ENCODE measurements at regions not wholly inside any gene's neighbourhood (a gene's known extent, or its start where the extent isn't known, plus 50 kb on each side); places are given as distances from the start of the nearest gene placed in this dataset.

GRCh38 chr14:31966896-31967668 is 110.0 kb upstream of the ARHGAP5 start:
- no peak for DNase-seq

- DNase-seq, result no peak
Measured at GRCh38 chr14:31967669-31967975, 109.5 kb upstream of the ARHGAP5 start.

- no peak for DNase-seq
Measured at GRCh38 chr14:31968107-31968810, 108.8 kb upstream of the ARHGAP5 start.

- DNase-seq, result no peak
Measured at GRCh38 chr14:31968956-31969698, 108.0 kb upstream of the ARHGAP5 start.

GRCh38 chr14:31969699-31970240 is 107.3 kb upstream of the ARHGAP5 start:
- no peak for DNase-seq

- DNase-seq, result no peak
Measured at GRCh38 chr14:31970744-31971143, 106.4 kb upstream of the ARHGAP5 start.

GRCh38 chr14:31971612-31972011 is 105.5 kb upstream of the ARHGAP5 start:
- no peak for DNase-seq

GRCh38 chr14:31977001-31977556 is 100.0 kb upstream of the ARHGAP5 start:
- no peak for DNase-seq

- DNase-seq, result no peak
Measured at GRCh38 chr14:31978423-31978822, 98.7 kb upstream of the ARHGAP5 start.

GRCh38 chr14:31982642-31983041 is 94.5 kb upstream of the ARHGAP5 start:
- no peak for DNase-seq

- no peak for DNase-seq
Measured at GRCh38 chr14:31986405-31986804, 90.7 kb upstream of the ARHGAP5 start.

GRCh38 chr14:31987721-31988120 is 89.4 kb upstream of the ARHGAP5 start:
- no peak for DNase-seq

- no peak for DNase-seq
Measured at GRCh38 chr14:31988244-31988643, 88.9 kb upstream of the ARHGAP5 start.

GRCh38 chr14:31990183-31990857 is 86.8 kb upstream of the ARHGAP5 start:
- DNase-seq, result no peak

GRCh38 chr14:31990926-31991572 is 86.1 kb upstream of the ARHGAP5 start:
- no peak for DNase-seq

GRCh38 chr14:31992011-31992447 is 85.1 kb upstream of the ARHGAP5 start:
- DNase-seq, result no peak

GRCh38 chr14:31993521-31993951 is 83.6 kb upstream of the ARHGAP5 start:
- DNase-seq, result no peak

- DNase-seq, result no peak
Measured at GRCh38 chr14:31994391-31995033, 82.6 kb upstream of the ARHGAP5 start.

GRCh38 chr14:32003585-32003984 is 73.5 kb upstream of the ARHGAP5 start:
- DNase-seq, result no peak

GRCh38 chr14:32004300-32004699 is 72.8 kb upstream of the ARHGAP5 start:
- no peak for DNase-seq

- no peak for DNase-seq
Measured at GRCh38 chr14:32005628-32006027, 71.5 kb upstream of the ARHGAP5 start.
